B cell (primary cell): ENCODE measurements at regions not wholly inside any gene's neighbourhood (a gene's known extent, or its start where the extent isn't known, plus 50 kb on each side); places are given as distances from the start of the nearest gene placed in this dataset.

Experiments used
- CTCF ChIP-seq: fragments of 200-600 bp; IDR thresholded peaks from one replicate; pipeline ENCODE4 v1.8.0; 2022; ENCODE audit warnings: antibody characterized with exemption, mild to moderate bottlenecking
- EZH2 ChIP-seq: IDR thresholded peaks from 2 replicates; pipeline ENCODE4 v1.6.1; 2012; ENCODE audit warnings: borderline replicate concordance, low read depth, mild to moderate bottlenecking, moderate library complexity, low read length; ENCODE audit not compliant: insufficient read depth, poor library complexity, severe bottlenecking

GRCh38 chr5:42927730-42928129, 112.4 kb downstream of the ANXA2R start:
- TF ChIP-seq EZH2 (no peak), CTCF (no peak)
